HFFc6 (cell line): ENCODE measurements at regions not wholly inside any gene's neighbourhood (a gene's known extent, or its start where the extent isn't known, plus 50 kb on each side); places are given as distances from the start of the nearest gene placed in this dataset.

Experiments used
- DNase-seq: peaks from one replicate; pipeline ENCODE4 v3.0.0-alpha.2; 2018
- H3K27ac Mint-ChIP-seq: 2 replicates; pipeline ENCODE4 v1.8.0; 2020; ENCODE audit warnings: mild to moderate bottlenecking, mixed read lengths
- H3K27me3 Mint-ChIP-seq: 2 replicates; pipeline ENCODE4 v1.8.0; 2021; ENCODE audit warnings: mild to moderate bottlenecking, moderate library complexity, mixed read lengths; ENCODE audit not compliant: insufficient read depth
- H3K36me3 Mint-ChIP-seq: 2 replicates; pipeline ENCODE4 v1.8.0; 2021; ENCODE audit warnings: low read depth, mixed read lengths
- H3K4me1 Mint-ChIP-seq: 2 replicates; pipeline ENCODE4 v1.8.0; 2020; ENCODE audit warnings: low read depth, mixed read lengths
- H3K4me3 Mint-ChIP-seq: 2 replicates; pipeline ENCODE4 v1.8.0; 2020; ENCODE audit warnings: mild to moderate bottlenecking, moderate library complexity, mixed read lengths
- H3K9me3 Mint-ChIP-seq: 2 replicates; pipeline ENCODE4 v1.8.0; 2020; ENCODE audit warnings: mild to moderate bottlenecking, mixed read lengths
- TF ChIP-seq, protein P1 (sequence below): fragments of 200-600 bp; sonication (generic); IDR thresholded peaks from 2 replicates; pipeline ENCODE4 v1.5.0; 2021; ENCODE audit warnings: antibody characterized with exemption, mild to moderate bottlenecking

DNA sequence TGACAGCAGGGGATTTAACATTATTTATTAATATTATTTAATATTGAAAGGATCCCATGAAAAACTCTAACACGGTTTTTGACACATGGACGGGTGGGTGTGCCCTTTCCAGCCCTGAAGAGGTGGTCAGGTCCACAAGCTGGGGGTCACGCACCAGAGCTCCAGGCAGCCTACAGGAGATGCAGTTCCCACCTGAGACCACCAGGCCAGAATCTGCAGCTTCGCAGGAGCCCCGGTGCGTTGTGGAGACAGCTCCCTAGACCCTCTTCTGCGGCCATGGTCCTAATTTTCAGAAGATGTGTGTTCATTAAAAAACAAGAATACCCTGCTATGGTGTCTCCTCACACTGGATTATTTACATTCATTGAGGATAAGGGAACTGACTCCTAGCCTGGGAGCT, 331.1 kb downstream of the C16orf95 start:
- Mint-ChIP-seq H3K4me3 (no peak overlapping the region), H3K27ac (no peak overlapping the region)
- no peak for DNase-seq

DNA sequence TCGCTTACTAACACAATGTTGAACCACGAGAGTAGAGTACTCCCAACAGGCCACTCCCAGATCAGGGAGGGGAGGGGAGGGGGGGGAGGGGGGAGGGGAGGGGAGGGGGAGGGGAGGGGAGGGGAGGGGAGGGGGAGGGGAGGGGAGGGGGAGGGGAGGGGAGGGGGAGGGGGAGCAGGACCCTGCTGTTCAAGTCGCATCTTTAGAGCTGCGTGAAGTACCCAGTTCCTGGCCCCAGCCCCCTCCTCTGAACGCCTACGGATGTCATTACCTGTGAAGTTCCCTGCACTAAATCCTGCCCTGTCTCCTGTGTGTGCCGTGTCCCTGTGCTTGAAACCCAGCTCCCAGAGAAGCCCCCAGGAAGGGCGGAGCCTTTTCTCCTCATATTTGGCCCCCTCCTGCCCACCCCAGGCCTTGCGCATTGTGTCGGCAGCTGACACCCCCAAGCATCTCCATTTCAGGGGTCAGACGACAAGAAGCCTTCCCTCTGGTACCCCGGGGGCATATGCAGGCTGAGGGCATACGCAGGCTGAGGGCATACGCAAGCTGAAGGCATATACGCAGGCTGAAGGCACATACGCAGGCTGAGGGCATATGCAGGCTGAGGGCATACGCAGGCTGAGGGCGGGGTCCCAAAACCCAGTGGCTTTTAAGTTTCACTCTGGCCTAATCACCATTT, 330.2 kb downstream of the C16orf95 start:
- Mint-ChIP-seq H3K9me3 (peaks cover 2% of the 10 kb centered on the region; the same call in 1 of the 2 replicates), H3K4me3 (no peak overlapping the region), H3K4me1 (peaks cover 12% of the 10 kb centered on the region), H3K27me3 (peaks cover 13% of the 10 kb centered on the region), H3K36me3 (0 out of 2 replicates have a peak, but pooled peaks cover 2% of the 10 kb centered on the region), H3K27ac (no peak overlapping the region)
- peak; percentile 7 for DNase-seq
- TF ChIP-seq, protein P1, sequence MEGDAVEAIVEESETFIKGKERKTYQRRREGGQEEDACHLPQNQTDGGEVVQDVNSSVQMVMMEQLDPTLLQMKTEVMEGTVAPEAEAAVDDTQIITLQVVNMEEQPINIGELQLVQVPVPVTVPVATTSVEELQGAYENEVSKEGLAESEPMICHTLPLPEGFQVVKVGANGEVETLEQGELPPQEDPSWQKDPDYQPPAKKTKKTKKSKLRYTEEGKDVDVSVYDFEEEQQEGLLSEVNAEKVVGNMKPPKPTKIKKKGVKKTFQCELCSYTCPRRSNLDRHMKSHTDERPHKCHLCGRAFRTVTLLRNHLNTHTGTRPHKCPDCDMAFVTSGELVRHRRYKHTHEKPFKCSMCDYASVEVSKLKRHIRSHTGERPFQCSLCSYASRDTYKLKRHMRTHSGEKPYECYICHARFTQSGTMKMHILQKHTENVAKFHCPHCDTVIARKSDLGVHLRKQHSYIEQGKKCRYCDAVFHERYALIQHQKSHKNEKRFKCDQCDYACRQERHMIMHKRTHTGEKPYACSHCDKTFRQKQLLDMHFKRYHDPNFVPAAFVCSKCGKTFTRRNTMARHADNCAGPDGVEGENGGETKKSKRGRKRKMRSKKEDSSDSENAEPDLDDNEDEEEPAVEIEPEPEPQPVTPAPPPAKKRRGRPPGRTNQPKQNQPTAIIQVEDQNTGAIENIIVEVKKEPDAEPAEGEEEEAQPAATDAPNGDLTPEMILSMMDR: no peak

More for the DNA sequence above, 331.1 kb downstream of the C16orf95 start:
- Mint-ChIP-seq H3K4me1 (peaks cover 4% of the 10 kb centered on the region), H3K9me3 (no peaks in the 10 kb centered on the region), H3K27me3 (peaks cover 20% of the 10 kb centered on the region), H3K36me3 (no peaks in the 10 kb centered on the region)
- TF ChIP-seq, protein P1: peak; percentile 50

DNA sequence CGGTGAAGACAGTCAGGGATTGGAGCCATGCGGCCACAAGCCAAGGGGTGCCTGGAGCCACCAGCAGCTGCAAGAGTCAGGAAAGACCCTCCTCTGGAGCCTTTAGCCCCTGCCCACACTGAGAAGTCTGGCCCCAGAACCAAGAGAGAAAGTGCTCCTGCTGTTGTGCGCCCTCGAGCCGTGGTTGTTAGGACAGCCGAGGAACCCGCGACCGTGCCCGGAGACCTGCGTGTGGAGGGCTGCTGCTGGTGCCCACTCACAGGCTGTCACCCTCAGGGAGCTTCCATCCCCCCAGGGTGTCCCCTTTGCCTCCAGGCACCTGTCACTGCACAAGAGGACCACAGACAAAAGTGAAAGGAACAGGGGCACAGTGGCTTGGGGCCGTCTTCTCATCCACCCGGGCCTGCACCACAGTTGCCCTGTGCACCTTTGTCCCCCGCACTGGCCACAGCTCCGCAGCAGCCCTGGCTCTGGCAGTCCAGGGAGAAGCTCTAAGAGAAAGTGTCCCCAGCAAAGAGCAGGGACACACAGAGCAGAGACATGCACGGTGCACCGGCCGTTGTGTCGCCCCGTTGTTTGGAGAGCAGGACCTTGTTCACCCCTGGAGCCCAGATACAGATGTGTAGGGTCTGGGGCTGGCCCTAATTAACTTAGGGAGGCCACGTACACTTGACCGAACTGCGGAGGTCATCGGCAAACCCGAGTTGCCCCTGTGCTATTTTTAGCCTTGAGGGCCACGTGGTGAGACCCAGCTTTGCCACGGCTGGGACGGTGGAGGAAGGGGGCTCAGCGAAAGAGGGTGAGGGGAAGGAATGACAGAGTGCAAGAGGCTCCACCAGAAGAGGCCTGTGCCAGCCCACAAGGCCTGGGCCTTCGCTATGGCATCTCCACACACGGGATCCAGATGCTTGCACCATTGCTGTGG, 329.2 kb downstream of the C16orf95 start:
- peaks cover 11% of the 10 kb centered on the region for H3K9me3 Mint-ChIP-seq
- peaks cover 23% of the 10 kb centered on the region for H3K4me1 Mint-ChIP-seq
- H3K4me3 Mint-ChIP-seq: no peak overlapping the region
- DNase-seq: no peak
- H3K27ac Mint-ChIP-seq: no peak overlapping the region
- TF ChIP-seq, protein P1: no peak
- peaks cover 11% of the 10 kb centered on the region; the same call in 1 of the 2 replicates for H3K36me3 Mint-ChIP-seq
- H3K27me3 Mint-ChIP-seq: peaks cover 10% of the 10 kb centered on the region

DNA sequence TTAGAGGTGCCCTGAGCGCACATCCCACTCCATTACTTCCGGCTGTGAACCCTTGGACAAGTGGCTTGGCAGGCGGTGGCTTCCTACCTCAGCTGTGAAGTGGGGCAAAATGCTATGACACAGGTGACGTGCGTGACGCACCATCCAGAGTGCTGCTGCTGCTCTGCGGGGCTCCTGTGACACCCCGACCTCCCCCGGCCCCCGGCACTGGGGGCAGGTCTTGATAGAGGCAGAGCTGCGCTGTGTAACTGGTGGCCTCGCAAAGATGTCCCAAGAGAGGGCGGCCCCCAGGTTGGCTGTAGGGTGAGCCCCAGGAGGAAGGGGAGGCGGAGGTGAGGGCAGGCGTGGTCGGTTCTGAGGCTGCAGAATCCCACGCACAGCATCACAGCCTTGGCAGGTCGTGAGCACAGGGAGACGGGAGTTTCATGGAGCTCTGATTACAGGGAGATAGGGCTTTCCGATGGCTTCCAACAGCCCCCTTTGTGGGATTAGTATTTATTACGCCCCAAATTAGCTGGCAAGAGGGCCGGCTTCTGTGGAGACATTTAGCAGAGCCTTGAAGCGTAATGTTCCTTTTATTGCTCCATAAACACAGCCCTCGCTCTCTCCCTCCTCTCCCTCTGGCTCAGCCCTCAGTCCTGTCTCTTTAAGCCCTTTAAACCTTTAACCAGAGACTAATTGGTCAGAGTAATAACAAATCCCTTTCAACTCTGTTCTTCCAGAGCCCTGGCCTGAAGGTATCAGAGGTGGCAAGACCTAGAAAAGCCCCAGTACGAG, 328.1 kb downstream of the C16orf95 start:
- H3K4me3 Mint-ChIP-seq: no peak overlapping the region
- TF ChIP-seq, protein P1: no peak
- DNase-seq: no peak
- H3K27me3 Mint-ChIP-seq: peaks cover 10% of the 10 kb centered on the region
- peaks cover 11% of the 10 kb centered on the region for H3K9me3 Mint-ChIP-seq
- peaks cover 11% of the 10 kb centered on the region; the same call in 1 of the 2 replicates for H3K36me3 Mint-ChIP-seq
- H3K4me1 Mint-ChIP-seq: peaks cover 30% of the 10 kb centered on the region
- no peak overlapping the region for H3K27ac Mint-ChIP-seq

DNA sequence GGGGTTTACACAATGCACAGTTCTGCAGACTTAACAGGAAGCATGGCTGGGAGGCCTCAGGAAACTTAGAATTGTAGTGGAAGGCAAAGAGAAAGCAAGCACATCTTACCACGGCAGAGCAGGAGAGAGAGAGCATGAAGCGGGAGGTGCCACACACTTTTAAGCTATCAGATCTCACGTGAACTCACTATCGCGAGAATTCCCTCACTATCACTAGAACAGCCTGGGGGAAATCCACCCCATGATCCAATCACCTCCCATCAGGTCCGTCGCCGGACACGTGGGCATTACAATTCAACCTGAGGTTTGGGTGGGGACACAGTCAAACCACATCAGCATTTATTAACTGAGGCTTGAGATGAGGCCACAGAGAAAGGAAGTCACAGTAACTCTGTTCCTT, 326.7 kb downstream of the C16orf95 start:
- H3K27me3 Mint-ChIP-seq: peaks cover 12% of the 10 kb centered on the region
- H3K27ac Mint-ChIP-seq: no peak overlapping the region
- H3K4me3 Mint-ChIP-seq: no peak overlapping the region
- peaks cover 11% of the 10 kb centered on the region; the same call in 1 of the 2 replicates for H3K36me3 Mint-ChIP-seq
- TF ChIP-seq, protein P1: no peak
- peaks cover 44% of the 10 kb centered on the region for H3K4me1 Mint-ChIP-seq
- peaks cover 11% of the 10 kb centered on the region for H3K9me3 Mint-ChIP-seq
- DNase-seq: no peak
